Activated B cell treated with CpG ODN at 0.5 μM for 24 hours (primary cell): ENCODE measurements at regions not wholly inside any gene's neighbourhood (a gene's known extent, or its start where the extent isn't known, plus 50 kb on each side); places are given as distances from the start of the nearest gene placed in this dataset.

ENCODE experiments used
- ATAC-seq: fragments of 200-7000 bp; cut with Tn5 transposase; one replicate; pipeline ENCODE4 v1.10.0; 2021; ENCODE audit warnings: low read depth, mild to moderate bottlenecking, moderate library complexity
- CTCF ChIA-PET: fragments of 350-600 bp; sonication (Branson Sonifier 250); formaldehyde crosslinking; loops from one replicate; lab custom pipeline; 2021; ENCODE audit warnings: antibody characterized with exemption; lab: Charles Lee
- POLR2A ChIA-PET: fragments of 350-600 bp; sonication (Branson Sonifier 250); formaldehyde crosslinking; loops from one replicate; lab custom pipeline; 2021; ENCODE audit warnings: antibody characterized with exemption; lab: Charles Lee
- DNase-seq: peaks from one replicate; pipeline ENCODE4 v3.0.0; 2022
- H3K27ac Mint-ChIP-seq: one replicate; pipeline ENCODE4 v1.8.0; 2020; ENCODE audit warnings: mixed read lengths
- H3K27me3 Mint-ChIP-seq: one replicate; pipeline ENCODE4 v1.8.0; 2021; ENCODE audit warnings: mixed read lengths
- H3K36me3 Mint-ChIP-seq: one replicate; pipeline ENCODE4 v1.8.0; 2021; ENCODE audit warnings: low read depth, mixed read lengths
- H3K4me1 Mint-ChIP-seq: one replicate; pipeline ENCODE4 v1.8.0; 2021; ENCODE audit warnings: mixed read lengths
- H3K4me3 Mint-ChIP-seq: one replicate; pipeline ENCODE4 v1.8.0; 2020; ENCODE audit warnings: mild to moderate bottlenecking, mixed read lengths
- H3K9me3 Mint-ChIP-seq: one replicate; pipeline ENCODE4 v1.8.0; 2020; ENCODE audit warnings: mixed read lengths
- intact Hi-C: fragments of 100-400 bp; cut with micrococcal nuclease; formaldehyde crosslinking; loops from one replicate; pipeline ENCODE4 v1.15.1; 2024
- TF ChIP-seq, protein P1 (sequence below): fragments of 200-600 bp; IDR thresholded peaks from one replicate; pipeline ENCODE4 v1.8.0; 2022; ENCODE audit warnings: antibody characterized with exemption, mild to moderate bottlenecking

DNA sequence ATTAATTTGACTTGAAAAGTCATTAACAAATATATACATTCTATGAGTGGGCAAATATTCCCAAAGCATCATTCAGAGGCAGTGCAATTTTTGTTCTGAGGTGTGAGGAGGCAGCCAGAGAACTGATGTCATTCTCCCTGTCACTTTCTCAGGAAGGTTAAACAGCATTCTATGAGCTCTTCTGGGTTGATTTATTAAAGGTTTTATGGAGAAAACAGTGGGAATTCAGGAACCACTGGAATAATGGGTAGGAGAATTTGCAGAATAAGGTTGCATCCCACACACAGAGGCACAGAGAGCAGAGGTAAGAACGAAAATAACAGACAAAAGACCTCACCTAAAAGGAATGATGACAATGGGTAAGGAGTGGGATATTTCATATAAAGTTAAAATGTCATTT, 860.6 kb downstream of the TFAP2A start:
- Mint-ChIP-seq H3K27me3 (no peaks in the 10 kb centered on the region), H3K4me1 (no peaks in the 10 kb centered on the region), H3K36me3 (no peaks in the 10 kb centered on the region), H3K9me3 (peaks cover 9% of the 10 kb centered on the region), H3K4me3 (no peak overlapping the region), H3K27ac (no peak overlapping the region)
- TF ChIP-seq, protein P1, sequence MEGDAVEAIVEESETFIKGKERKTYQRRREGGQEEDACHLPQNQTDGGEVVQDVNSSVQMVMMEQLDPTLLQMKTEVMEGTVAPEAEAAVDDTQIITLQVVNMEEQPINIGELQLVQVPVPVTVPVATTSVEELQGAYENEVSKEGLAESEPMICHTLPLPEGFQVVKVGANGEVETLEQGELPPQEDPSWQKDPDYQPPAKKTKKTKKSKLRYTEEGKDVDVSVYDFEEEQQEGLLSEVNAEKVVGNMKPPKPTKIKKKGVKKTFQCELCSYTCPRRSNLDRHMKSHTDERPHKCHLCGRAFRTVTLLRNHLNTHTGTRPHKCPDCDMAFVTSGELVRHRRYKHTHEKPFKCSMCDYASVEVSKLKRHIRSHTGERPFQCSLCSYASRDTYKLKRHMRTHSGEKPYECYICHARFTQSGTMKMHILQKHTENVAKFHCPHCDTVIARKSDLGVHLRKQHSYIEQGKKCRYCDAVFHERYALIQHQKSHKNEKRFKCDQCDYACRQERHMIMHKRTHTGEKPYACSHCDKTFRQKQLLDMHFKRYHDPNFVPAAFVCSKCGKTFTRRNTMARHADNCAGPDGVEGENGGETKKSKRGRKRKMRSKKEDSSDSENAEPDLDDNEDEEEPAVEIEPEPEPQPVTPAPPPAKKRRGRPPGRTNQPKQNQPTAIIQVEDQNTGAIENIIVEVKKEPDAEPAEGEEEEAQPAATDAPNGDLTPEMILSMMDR: no peak
- CTCF ChIA-PET: no interaction called here
- ATAC-seq (no peak), DNase-seq (no peak)
- POLR2A ChIA-PET: no interaction called here
- intact Hi-C loops: no loop called here

- no peak for ATAC-seq
- H3K36me3 Mint-ChIP-seq: no peaks in the 10 kb centered on the region
- no peaks in the 10 kb centered on the region for H3K4me1 Mint-ChIP-seq
- H3K9me3 Mint-ChIP-seq: peaks cover 9% of the 10 kb centered on the region
- H3K27ac Mint-ChIP-seq: no peak overlapping the region
- POLR2A ChIA-PET: no interaction called here
- no peak for DNase-seq
- intact Hi-C loops: no loop called here
- CTCF ChIA-PET: no interaction called here
- TF ChIP-seq, protein P1: no peak
- no peak overlapping the region for H3K4me3 Mint-ChIP-seq
- H3K27me3 Mint-ChIP-seq: no peaks in the 10 kb centered on the region
Observed at GRCh38 chr6:9553002-9553401, 861.9 kb downstream of the TFAP2A start.

- Mint-ChIP-seq H3K4me1 (no peaks in the 10 kb centered on the region), H3K9me3 (no peaks in the 10 kb centered on the region), H3K27ac (no peak overlapping the region), H3K36me3 (no peaks in the 10 kb centered on the region), H3K27me3 (no peaks in the 10 kb centered on the region), H3K4me3 (no peak overlapping the region)
- intact Hi-C loops: loop anchor here (5.0 kb wide), 2 partner anchors 1259 to 1524 kb away; no protein-coding TSS in a partner anchor
- no peak for ATAC-seq
- TF ChIP-seq, protein P1: no peak
- DNase-seq: no peak
- CTCF ChIA-PET: no interaction called here
- POLR2A ChIA-PET: no interaction called here
Observed at GRCh38 chr6:9543649-9544048, 871.2 kb downstream of the TFAP2A start.

DNA sequence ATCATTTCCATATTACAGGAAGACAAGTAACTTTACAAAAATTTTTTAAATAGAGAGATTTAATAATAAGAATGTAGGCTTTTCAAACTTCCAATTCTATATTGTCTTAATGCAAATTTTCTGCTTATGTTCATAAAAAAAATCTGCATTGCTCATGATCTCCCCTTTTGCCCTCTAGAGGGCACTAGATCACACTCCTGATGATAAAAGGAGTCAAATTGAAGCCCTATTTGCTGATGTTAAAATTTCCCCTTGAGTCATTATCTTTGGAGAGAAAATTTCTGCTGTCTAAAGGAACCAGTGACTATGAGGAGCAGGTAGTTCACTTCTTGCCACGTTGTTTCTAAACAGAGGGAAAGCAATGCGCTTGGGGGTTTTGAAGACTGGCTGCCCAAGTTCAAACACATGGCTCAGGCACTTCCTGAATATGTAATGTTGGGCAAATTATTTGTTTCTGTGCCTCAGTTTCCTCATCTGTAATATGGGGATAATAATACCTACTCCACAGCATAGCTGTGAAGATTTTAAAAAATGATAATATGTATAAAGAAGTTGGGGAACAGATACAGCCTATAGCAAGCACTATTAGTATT, 874.2 kb downstream of the TFAP2A start:
- no peaks in the 10 kb centered on the region for H3K9me3 Mint-ChIP-seq
- intact Hi-C loops: loop anchor here (2.0 to 5.0 kb wide), 3 partner anchors 894 to 1527 kb away; no protein-coding TSS in a partner anchor
- no peaks in the 10 kb centered on the region for H3K27me3 Mint-ChIP-seq
- no peak overlapping the region for H3K4me3 Mint-ChIP-seq
- no peaks in the 10 kb centered on the region for H3K36me3 Mint-ChIP-seq
- ATAC-seq (no peak), DNase-seq (no peak)
- H3K4me1 Mint-ChIP-seq: no peaks in the 10 kb centered on the region
- ChIA-PET POLR2A (no interaction called here), CTCF (no interaction called here)
- no peak overlapping the region for H3K27ac Mint-ChIP-seq
- TF ChIP-seq, protein P1: peak; percentile 31

DNA sequence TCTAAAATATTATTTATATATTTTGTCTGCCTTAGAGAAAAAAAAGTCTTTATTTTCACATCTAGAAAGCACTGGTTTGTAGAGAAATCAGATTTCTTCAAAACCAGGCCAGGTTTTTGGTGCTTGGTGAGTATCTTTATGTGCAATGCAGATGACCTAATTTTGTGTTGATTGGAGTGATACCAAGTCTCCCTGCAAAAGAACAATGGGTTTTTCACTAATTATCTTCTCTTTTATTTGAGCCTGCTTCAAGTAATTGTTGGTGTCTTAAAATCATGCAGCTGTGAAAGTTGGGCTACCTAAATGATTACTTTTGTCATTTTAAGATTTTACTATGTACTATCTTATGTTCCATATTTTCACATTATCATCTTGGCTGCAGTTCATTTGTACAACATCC, 874.7 kb downstream of the TFAP2A start:
- Mint-ChIP-seq H3K9me3 (no peaks in the 10 kb centered on the region), H3K4me1 (no peaks in the 10 kb centered on the region), H3K36me3 (no peaks in the 10 kb centered on the region), H3K4me3 (no peak overlapping the region), H3K27me3 (no peaks in the 10 kb centered on the region), H3K27ac (no peak overlapping the region)
- ChIA-PET POLR2A (no interaction called here), CTCF (no interaction called here)
- DNase-seq: no peak
- TF ChIP-seq, protein P1: no peak
- intact Hi-C loops: loop anchor here (2.0 to 5.0 kb wide), 3 partner anchors 895 to 1527 kb away; no protein-coding TSS in a partner anchor
- no peak for ATAC-seq
